ENCODE measurements at regions not wholly inside any gene's neighbourhood (a gene's known extent, or its start where the extent isn't known, plus 50 kb on each side); places are given as distances from the start of the nearest gene placed in this dataset.

DNA sequence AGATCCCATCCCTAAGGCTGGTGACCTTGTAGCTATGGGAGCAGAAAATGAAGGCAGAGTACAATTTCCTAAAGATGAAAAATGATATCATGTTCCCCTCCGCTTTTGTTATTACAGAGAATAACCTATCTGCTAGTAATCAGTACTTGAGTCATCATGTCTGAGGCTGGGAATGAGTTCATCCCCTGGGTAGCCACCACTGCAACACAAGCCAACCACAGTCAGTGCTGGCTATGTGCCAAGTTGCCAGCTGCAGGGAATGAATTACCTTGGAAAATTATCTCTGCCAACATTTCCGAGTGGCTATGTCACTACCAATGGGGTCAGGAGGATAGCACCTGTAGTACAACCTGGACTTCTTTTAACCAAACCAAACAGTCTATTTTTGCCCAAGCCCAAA, 1094.7 kb upstream of the DDX18 start:
- Histone ChIP-seq H3K4me2 (ENCODE audit: extremely low read depth, insufficient read depth, low read length) (no peak overlapping the region), H3K4me3 (replicated peaks in 1 of 4; ENCODE audit: control extremely low read depth in 1 of 4, insufficient read depth in 1 of 4, low read depth in 3 of 4, low read length in 4 of 4) (no peak overlapping the region)

DNA sequence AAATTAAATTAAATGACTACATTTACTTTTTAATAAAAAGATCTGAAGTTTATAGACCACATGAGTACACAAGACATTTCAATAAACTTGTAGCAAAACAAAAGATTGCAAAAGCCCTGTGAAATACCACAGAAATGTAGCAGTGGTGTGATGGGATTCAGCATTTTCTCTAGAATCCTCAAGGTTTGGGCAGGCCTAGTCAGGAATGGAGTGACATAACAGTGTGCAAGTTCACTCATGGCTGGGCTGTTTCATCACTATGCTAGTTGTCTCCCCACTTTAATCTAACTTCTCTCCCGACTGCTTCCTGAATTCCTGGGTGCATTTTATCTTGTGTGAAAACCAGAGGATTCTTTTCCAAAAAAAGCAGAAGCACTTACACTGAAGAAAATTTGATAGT, 1089.9 kb upstream of the DDX18 start:
- Histone ChIP-seq H2AFZ (ENCODE audit: low read length) (no peak overlapping the region), H3K79me2 (ENCODE audit: control insufficient read depth, insufficient read depth, low read length) (no peaks in the 10 kb centered on the region), H3K4me3 (replicated peaks in 1 of 4; ENCODE audit: control extremely low read depth in 1 of 4, insufficient read depth in 1 of 4, low read depth in 3 of 4, low read length in 4 of 4) (no peak overlapping the region), H4K20me1 (ENCODE audit: control insufficient read depth, extremely low read depth, insufficient read depth, low read length) (no peaks in the 10 kb centered on the region), H3K4me1 (ENCODE audit: control insufficient read depth, extremely low read depth, insufficient read depth, low read length) (no peaks in the 10 kb centered on the region), H3K27ac (ENCODE audit: insufficient read depth, low read length) (no peak overlapping the region), H3K4me2 (ENCODE audit: extremely low read depth, insufficient read depth, low read length) (no peak overlapping the region), H3K27me3 (ENCODE audit: control insufficient read depth, insufficient read depth, low read length) (no peaks in the 10 kb centered on the region), H3K36me3 (ENCODE audit: control insufficient read depth, insufficient read depth, low read length) (no peaks in the 10 kb centered on the region), H3K9me3 (ENCODE audit: control insufficient read depth, insufficient read depth, low read depth, low read length) (no peaks in the 10 kb centered on the region), H3K9ac (ENCODE audit: insufficient read depth, low read length) (no peak overlapping the region)
- no peak for TF ChIP-seq EZH2 (IDR thresholded peaks at IDR 0.05; ENCODE audit: low read length, missing control alignments)
- TF ChIP-seq, protein P1, sequence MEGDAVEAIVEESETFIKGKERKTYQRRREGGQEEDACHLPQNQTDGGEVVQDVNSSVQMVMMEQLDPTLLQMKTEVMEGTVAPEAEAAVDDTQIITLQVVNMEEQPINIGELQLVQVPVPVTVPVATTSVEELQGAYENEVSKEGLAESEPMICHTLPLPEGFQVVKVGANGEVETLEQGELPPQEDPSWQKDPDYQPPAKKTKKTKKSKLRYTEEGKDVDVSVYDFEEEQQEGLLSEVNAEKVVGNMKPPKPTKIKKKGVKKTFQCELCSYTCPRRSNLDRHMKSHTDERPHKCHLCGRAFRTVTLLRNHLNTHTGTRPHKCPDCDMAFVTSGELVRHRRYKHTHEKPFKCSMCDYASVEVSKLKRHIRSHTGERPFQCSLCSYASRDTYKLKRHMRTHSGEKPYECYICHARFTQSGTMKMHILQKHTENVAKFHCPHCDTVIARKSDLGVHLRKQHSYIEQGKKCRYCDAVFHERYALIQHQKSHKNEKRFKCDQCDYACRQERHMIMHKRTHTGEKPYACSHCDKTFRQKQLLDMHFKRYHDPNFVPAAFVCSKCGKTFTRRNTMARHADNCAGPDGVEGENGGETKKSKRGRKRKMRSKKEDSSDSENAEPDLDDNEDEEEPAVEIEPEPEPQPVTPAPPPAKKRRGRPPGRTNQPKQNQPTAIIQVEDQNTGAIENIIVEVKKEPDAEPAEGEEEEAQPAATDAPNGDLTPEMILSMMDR (conservative IDR thresholded peaks at IDR 0.05 in 1 of 2, IDR thresholded peaks at IDR 0.05 in 1 of 2; ENCODE audit: low read depth in 1 of 2, low read length in 2 of 2), result no peak
- peak in 1 of 2 donors; percentile 11 for DNase-seq (ENCODE audit: low read depth in 2 of 2)

More for the DNA sequence above, 1094.7 kb upstream of the DDX18 start:
- no peaks in the 10 kb centered on the region for H3K27me3 ChIP-seq (ENCODE audit: control insufficient read depth, insufficient read depth, low read length)
- H3K9me3 ChIP-seq (ENCODE audit: control insufficient read depth, insufficient read depth, low read depth, low read length), result no peaks in the 10 kb centered on the region
- no peak overlapping the region for H3K9ac ChIP-seq (ENCODE audit: insufficient read depth, low read length)
- no peaks in the 10 kb centered on the region for H3K4me1 ChIP-seq (ENCODE audit: control insufficient read depth, extremely low read depth, insufficient read depth, low read length)
- no peaks in the 10 kb centered on the region for H3K79me2 ChIP-seq (ENCODE audit: control insufficient read depth, insufficient read depth, low read length)
- H2AFZ ChIP-seq (ENCODE audit: low read length), result no peak overlapping the region
- no peaks in the 10 kb centered on the region for H3K36me3 ChIP-seq (ENCODE audit: control insufficient read depth, insufficient read depth, low read length)
- TF ChIP-seq, protein P1 (conservative IDR thresholded peaks at IDR 0.05 in 1 of 2, IDR thresholded peaks at IDR 0.05 in 1 of 2; ENCODE audit: low read depth in 1 of 2, low read length in 2 of 2), result no peak
- no peak for TF ChIP-seq EZH2 (IDR thresholded peaks at IDR 0.05; ENCODE audit: low read length, missing control alignments)
- H4K20me1 ChIP-seq (ENCODE audit: control insufficient read depth, extremely low read depth, insufficient read depth, low read length), result no peaks in the 10 kb centered on the region
- peak; percentile 3 to 67 for DNase-seq (ENCODE audit: low read depth in 2 of 2)
- no peak overlapping the region for H3K27ac ChIP-seq (ENCODE audit: insufficient read depth, low read length)

DNA sequence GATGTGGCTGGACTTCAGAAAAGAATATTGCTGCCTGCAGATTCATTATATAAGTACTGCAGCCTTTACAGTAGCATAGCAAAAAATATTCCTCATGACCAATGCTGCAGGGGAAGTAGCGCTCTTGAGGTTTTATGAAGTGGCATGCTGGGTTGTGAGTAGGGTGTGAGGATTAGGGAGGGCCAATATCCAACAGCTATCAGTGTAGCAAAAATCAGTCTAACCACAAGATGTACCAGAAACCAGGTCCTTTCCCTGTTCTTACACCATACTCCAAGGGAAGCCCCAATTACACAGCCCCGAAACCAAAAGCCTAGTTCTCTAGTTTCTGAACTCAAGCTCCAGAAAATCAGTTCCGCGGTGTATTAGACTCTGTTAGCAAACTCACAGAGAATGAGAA, 1082.2 kb upstream of the DDX18 start:
- H3K27ac ChIP-seq (ENCODE audit: insufficient read depth, low read length), result no peak overlapping the region
- H3K36me3 ChIP-seq (ENCODE audit: control insufficient read depth, insufficient read depth, low read length), result no peaks in the 10 kb centered on the region
- H3K79me2 ChIP-seq (ENCODE audit: control insufficient read depth, insufficient read depth, low read length), result no peaks in the 10 kb centered on the region
- H3K4me3 ChIP-seq (replicated peaks in 1 of 4; ENCODE audit: control extremely low read depth in 1 of 4, insufficient read depth in 1 of 4, low read depth in 3 of 4, low read length in 4 of 4), result no peak overlapping the region
- H3K9me3 ChIP-seq (ENCODE audit: control insufficient read depth, insufficient read depth, low read depth, low read length), result no peaks in the 10 kb centered on the region
- no peak for DNase-seq (ENCODE audit: low read depth in 2 of 2)
- H4K20me1 ChIP-seq (ENCODE audit: control insufficient read depth, extremely low read depth, insufficient read depth, low read length), result no peaks in the 10 kb centered on the region
- TF ChIP-seq, protein P1 (conservative IDR thresholded peaks at IDR 0.05 in 1 of 2, IDR thresholded peaks at IDR 0.05 in 1 of 2; ENCODE audit: low read depth in 1 of 2, low read length in 2 of 2), result no peak
- no peak for TF ChIP-seq EZH2 (IDR thresholded peaks at IDR 0.05; ENCODE audit: low read length, missing control alignments)
- no peak overlapping the region for H2AFZ ChIP-seq (ENCODE audit: low read length)
- H3K4me1 ChIP-seq (ENCODE audit: control insufficient read depth, extremely low read depth, insufficient read depth, low read length), result no peaks in the 10 kb centered on the region
- no peaks in the 10 kb centered on the region for H3K27me3 ChIP-seq (ENCODE audit: control insufficient read depth, insufficient read depth, low read length)
- H3K4me2 ChIP-seq (ENCODE audit: extremely low read depth, insufficient read depth, low read length), result no peak overlapping the region
- no peak overlapping the region for H3K9ac ChIP-seq (ENCODE audit: insufficient read depth, low read length)

Measured in fibroblast of lung (primary cell).